Esophagus muscularis mucosa (tissue), 3 donors: ENCODE measurements at regions not wholly inside any gene's neighbourhood (a gene's known extent, or its start where the extent isn't known, plus 50 kb on each side); places are given as distances from the start of the nearest gene placed in this dataset.

ENCODE experiments used
- CTCF ChIP-seq, 3 experiments: fragments of 200-600 bp in 2 of 3; fragments of 450-650 bp in 1 of 3; sonication (generic) in 2 of 3; IDR thresholded peaks; one replicate each; pipeline ENCODE4 v1.5.1; 2017 to 2019; ENCODE audit warnings: antibody characterized with exemption in 3 of 3, mild to moderate bottlenecking in 2 of 3, moderate library complexity in 1 of 3
- POLR2AphosphoS5 ChIP-seq, 2 donors: sonication (generic); formaldehyde crosslinking; IDR thresholded peaks; one replicate each; pipeline ENCODE4 v1.6.1; 2017; ENCODE audit warnings: antibody characterized with exemption in 2 of 2

DNA sequence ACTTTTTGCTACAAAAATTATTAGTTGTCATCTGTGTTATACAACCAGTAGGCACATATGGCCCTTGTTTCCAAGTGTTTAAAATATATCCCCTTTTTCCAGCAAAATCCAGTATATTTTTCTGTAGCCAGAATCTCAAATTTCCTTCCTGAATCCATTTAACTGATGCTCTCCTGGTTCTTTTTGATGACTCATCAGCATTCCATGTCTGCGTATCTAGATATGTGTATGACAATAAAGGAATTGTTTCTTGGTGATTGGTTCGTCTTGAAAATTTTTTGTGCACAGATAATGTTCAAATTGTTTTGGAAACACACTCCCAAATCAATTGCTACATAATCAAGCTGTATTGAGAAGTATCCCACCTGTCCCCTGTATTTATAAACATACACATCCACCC, 98.3 kb downstream of the ITM2A start:
- no peak for TF ChIP-seq POLR2AphosphoS5 (IDR thresholded peaks at IDR 0.05)
- TF ChIP-seq CTCF (IDR thresholded peaks at IDR 0.05), result no peak
